Esophagus squamous epithelium (tissue), 5 donors: ENCODE measurements at regions not wholly inside any gene's neighbourhood (a gene's known extent, or its start where the extent isn't known, plus 50 kb on each side); places are given as distances from the start of the nearest gene placed in this dataset.

Source experiments
- DNase-seq: peaks from one replicate; lab custom pipeline; 2025; lab: John Stamatoyannopoulos, UW
- H3K27ac ChIP-seq, 4 donors: fragments of 200-600 bp; sonication (generic); one replicate each; pipeline ENCODE4 v1.5.1; 2016 to 2019; ENCODE audit warnings: mild to moderate bottlenecking in 1 of 4
- H3K27me3 ChIP-seq, 4 donors: fragments of 200-600 bp; sonication (generic); 1 replicate in 3 of 4; 2 replicates in 1 of 4; pipeline versions ENCODE4 v1.5.1 to v1.6.0; 2017 to 2021; ENCODE audit warnings: antibody characterized with exemption in 1 of 4
- H3K36me3 ChIP-seq, 3 donors: fragments of 200-600 bp; sonication (generic); one replicate each; pipeline ENCODE4 v1.5.1; 2016 to 2019
- H3K4me1 ChIP-seq, 3 donors: fragments of 200-600 bp; sonication (generic); one replicate each; pipeline ENCODE4 v1.5.1; 2017 to 2019
- H3K4me3 ChIP-seq, 4 donors: fragments of 200-600 bp; sonication (generic); 1 replicate in 3 of 4; 2 replicates in 1 of 4; pipeline ENCODE4 v1.5.1; 2016 to 2019; ENCODE audit warnings: mild to moderate bottlenecking in 2 of 4, moderate library complexity in 1 of 4
- H3K9me3 ChIP-seq, 3 donors: fragments of 200-600 bp; sonication (generic); one replicate each; pipeline ENCODE4 v1.5.1; 2016 to 2019
- CTCF ChIP-seq, 6 experiments: fragments of 450-650 bp in 4 of 6; fragments of 200-600 bp in 2 of 6; sonication (generic) in 2 of 6; IDR thresholded peaks; one replicate each; pipeline ENCODE4 v1.5.1; 2016 to 2019; ENCODE audit warnings: antibody characterized with exemption in 6 of 6, mild to moderate bottlenecking in 4 of 6, moderate library complexity in 4 of 6
- POLR2A ChIP-seq, 4 donors: fragments of 450-650 bp; IDR thresholded peaks; one replicate each; pipeline ENCODE4 v1.6.1; 2017; ENCODE audit warnings: antibody characterized with exemption in 4 of 4, mild to moderate bottlenecking in 4 of 4, moderate library complexity in 3 of 4
- WGBS, 2 donors: methylation state at CpG; one replicate each; pipeline ENCODE4 v1.1.5; 2018; 5-methylcytosine and 5-hydroxymethylcytosine counted together
- intact Hi-C: fragments of 100-400 bp; cut with DNase I; formaldehyde crosslinking; loops from one replicate; pipeline ENCODE4 v1.15.0; 2022
- donor health status: DM: yes; HTN: yes; CAD: no.

DNA sequence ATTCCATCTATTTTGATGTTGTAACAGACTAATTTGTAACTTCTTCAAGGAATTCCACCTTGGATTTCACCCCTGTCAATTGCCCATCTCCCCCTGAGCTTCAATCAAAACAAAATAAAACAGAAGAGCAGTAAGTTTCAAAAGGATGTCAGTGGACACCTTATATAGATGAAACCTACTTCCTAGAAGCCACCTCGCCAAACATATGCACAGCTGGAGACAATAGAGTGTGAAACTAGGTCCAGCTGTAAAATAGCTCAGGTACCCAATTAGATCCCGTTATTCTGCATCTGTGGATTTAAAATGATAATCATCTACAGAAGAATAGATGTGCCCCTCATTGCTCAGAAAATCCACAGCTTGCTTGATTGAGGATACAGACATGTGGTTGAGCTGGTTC, 598.6 kb downstream of the SH2D4B start:
- DNase-seq: no peak
- 68 to 71% methylated on average over 2 of the region's 2 CpGs for WGBS, 2 donors
- Histone ChIP-seq H3K4me1 (no peaks in the 10 kb centered on the region), H3K36me3 (no peaks in the 10 kb centered on the region), H3K9me3 (no peaks in the 10 kb centered on the region), H3K27ac (no peak overlapping the region), H3K27me3 (no peaks in the 10 kb centered on the region), H3K4me3 (no peak overlapping the region)
- intact Hi-C loops: no loop called here
- TF ChIP-seq POLR2A (IDR thresholded peaks at IDR 0.05) (no peak), CTCF (IDR thresholded peaks at IDR 0.05) (no peak)

- 71 to 90% methylated on average over 8 of the region's 8 CpGs for WGBS, 2 donors
- Histone ChIP-seq H3K27ac (no peak overlapping the region), H3K27me3 (no peaks in the 10 kb centered on the region), H3K4me3 (no peak overlapping the region), H3K36me3 (no peaks in the 10 kb centered on the region), H3K9me3 (no peaks in the 10 kb centered on the region), H3K4me1 (no peaks in the 10 kb centered on the region)
- DNase-seq: no peak
- intact Hi-C loops: no loop called here
- no peak for TF ChIP-seq POLR2A (IDR thresholded peaks at IDR 0.05)
- no peak for TF ChIP-seq CTCF (IDR thresholded peaks at IDR 0.05)
These were observed 608.3 kb downstream of the SH2D4B start for GRCh38 chr10:81145975-81146374.

GRCh38 chr10:81146436-81146835, 608.7 kb downstream of the SH2D4B start:
- intact Hi-C loops: no loop called here
- Histone ChIP-seq H3K4me3 (no peak overlapping the region), H3K4me1 (no peaks in the 10 kb centered on the region), H3K27ac (no peak overlapping the region), H3K27me3 (no peaks in the 10 kb centered on the region), H3K9me3 (no peaks in the 10 kb centered on the region), H3K36me3 (no peaks in the 10 kb centered on the region)
- no peak for DNase-seq
- 65 to 72% methylated on average over 3 of the region's 3 CpGs for WGBS, 2 donors
- TF ChIP-seq POLR2A (IDR thresholded peaks at IDR 0.05) (no peak), CTCF (IDR thresholded peaks at IDR 0.05) (no peak)

DNA sequence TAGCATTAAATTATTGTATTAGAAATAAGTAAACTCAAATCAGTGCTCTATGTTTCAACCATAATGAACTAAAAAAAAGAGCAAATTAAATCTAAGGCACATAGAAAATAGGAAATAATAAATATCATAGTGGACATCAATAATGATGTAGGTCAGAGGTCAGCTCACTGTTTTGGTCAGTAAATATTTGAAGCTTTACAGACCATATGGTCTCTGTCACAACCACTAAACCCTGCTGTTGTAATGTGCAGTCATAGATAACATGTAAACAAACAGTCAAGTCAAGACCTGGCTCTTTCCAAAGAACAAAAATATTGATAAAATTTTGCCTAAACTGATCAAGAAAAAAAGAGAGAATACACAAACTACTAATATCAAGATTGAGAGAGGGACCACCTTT, 615.0 kb downstream of the SH2D4B start:
- no peak for DNase-seq
- H3K4me3 ChIP-seq: no peak overlapping the region
- H3K27me3 ChIP-seq: no peaks in the 10 kb centered on the region
- H3K4me1 ChIP-seq: no peaks in the 10 kb centered on the region
- intact Hi-C loops: no loop called here
- no peak overlapping the region for H3K27ac ChIP-seq
- H3K9me3 ChIP-seq: no peaks in the 10 kb centered on the region
- H3K36me3 ChIP-seq: no peaks in the 10 kb centered on the region
- TF ChIP-seq POLR2A (IDR thresholded peaks at IDR 0.05) (no peak), CTCF (IDR thresholded peaks at IDR 0.05) (no peak)

GRCh38 chr10:81157681-81158080, 620.0 kb downstream of the SH2D4B start:
- intact Hi-C loops: no loop called here
- no peaks in the 10 kb centered on the region for H3K9me3 ChIP-seq
- TF ChIP-seq POLR2A (IDR thresholded peaks at IDR 0.05) (no peak), CTCF (IDR thresholded peaks at IDR 0.05) (no peak)
- H3K27ac ChIP-seq: no peak overlapping the region
- DNase-seq: no peak
- H3K4me1 ChIP-seq: no peaks in the 10 kb centered on the region
- H3K27me3 ChIP-seq: no peaks in the 10 kb centered on the region
- no peaks in the 10 kb centered on the region for H3K36me3 ChIP-seq
- H3K4me3 ChIP-seq: no peak overlapping the region
